OCI-LY1 (cell line): ENCODE measurements at regions not wholly inside any gene's neighbourhood (a gene's known extent, or its start where the extent isn't known, plus 50 kb on each side); places are given as distances from the start of the nearest gene placed in this dataset.

Source experiments
- EZH2 ChIP-seq: fragments of 200-600 bp; sonication (generic), shearing (Covaris generic); IDR thresholded peaks from 2 replicates; pipeline ENCODE4 v1.8.0; 2017; ENCODE audit warnings: borderline replicate concordance, mixed run types, mild to moderate bottlenecking, antibody characterized with exemption, low read length, moderate library complexity, mixed read lengths
- TF ChIP-seq, protein P1 (sequence below): fragments of 200-600 bp; sonication (generic), shearing (Covaris generic); IDR thresholded peaks from 2 replicates; pipeline ENCODE4 v1.5.1; 2017; ENCODE audit warnings: mild to moderate bottlenecking, antibody characterized with exemption, low read length, moderate library complexity, mixed read lengths

DNA sequence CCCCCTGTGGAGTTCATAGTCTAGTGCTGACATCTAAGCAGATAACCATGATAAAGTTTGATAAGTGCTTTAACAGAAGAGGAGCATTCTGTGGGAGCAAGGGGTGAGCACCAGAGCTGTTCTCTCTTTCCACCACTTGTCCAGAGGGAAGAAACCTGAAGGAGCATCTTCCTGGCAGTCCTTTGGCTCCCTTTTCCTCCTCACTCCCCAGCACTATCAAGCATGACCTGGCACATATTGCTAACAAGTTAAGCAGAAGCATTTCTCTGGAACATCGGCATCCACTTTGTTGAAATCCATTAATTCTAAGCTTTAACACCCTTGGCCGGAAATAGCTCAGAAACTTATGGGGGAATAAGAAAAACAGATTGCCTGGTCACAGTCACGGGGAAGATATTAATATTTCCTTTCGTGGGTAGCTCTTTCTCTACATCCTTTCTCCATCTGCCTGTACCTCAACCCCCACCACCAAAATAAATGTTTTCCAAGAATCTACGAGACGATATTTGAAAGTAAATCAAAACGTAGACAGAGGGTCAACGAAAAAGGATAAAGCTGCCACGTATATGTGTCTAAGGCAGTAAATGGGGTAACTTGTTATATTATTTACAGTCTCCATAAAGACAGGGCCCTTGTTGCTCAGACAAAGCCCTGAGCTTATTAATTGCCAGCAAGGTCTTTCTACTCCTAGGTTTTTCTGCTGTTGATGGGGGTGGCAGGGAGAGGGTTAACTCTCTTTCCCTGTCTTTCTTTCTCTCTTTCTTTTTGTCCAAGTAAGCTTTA lies 351.4 kb downstream of the NUF2 start:
- TF ChIP-seq, protein P1, sequence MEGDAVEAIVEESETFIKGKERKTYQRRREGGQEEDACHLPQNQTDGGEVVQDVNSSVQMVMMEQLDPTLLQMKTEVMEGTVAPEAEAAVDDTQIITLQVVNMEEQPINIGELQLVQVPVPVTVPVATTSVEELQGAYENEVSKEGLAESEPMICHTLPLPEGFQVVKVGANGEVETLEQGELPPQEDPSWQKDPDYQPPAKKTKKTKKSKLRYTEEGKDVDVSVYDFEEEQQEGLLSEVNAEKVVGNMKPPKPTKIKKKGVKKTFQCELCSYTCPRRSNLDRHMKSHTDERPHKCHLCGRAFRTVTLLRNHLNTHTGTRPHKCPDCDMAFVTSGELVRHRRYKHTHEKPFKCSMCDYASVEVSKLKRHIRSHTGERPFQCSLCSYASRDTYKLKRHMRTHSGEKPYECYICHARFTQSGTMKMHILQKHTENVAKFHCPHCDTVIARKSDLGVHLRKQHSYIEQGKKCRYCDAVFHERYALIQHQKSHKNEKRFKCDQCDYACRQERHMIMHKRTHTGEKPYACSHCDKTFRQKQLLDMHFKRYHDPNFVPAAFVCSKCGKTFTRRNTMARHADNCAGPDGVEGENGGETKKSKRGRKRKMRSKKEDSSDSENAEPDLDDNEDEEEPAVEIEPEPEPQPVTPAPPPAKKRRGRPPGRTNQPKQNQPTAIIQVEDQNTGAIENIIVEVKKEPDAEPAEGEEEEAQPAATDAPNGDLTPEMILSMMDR: no peak
- TF ChIP-seq EZH2: no peak
